A549 (cell line): ENCODE measurements at regions not wholly inside any gene's neighbourhood (a gene's known extent, or its start where the extent isn't known, plus 50 kb on each side); places are given as distances from the start of the nearest gene placed in this dataset.

Source experiments
- CBX8 ChIP-seq: fragments of 200-600 bp; sonication (generic); IDR thresholded peaks from 2 replicates; pipeline ENCODE4 v1.6.1; 2016
- CTCF ChIP-seq: fragments of >200 bp; sonication (Bioruptor Twin); formaldehyde crosslinking; IDR thresholded peaks from 3 replicates; pipeline ENCODE4 v1.5.1; 2016
- ELK1 ChIP-seq: fragments of 150-350 bp; IDR thresholded peaks from 2 replicates; pipeline ENCODE4 v1.6.1; 2014; ENCODE audit warnings: low read depth, mild to moderate bottlenecking, low read length
- KDM5A ChIP-seq: fragments of 200-600 bp; sonication (generic); IDR thresholded peaks from 2 replicates; pipeline ENCODE4 v1.6.1; 2016; ENCODE audit warnings: antibody characterized with exemption, mild to moderate bottlenecking
- NFE2L2 ChIP-seq: fragments of 150-350 bp; conservative IDR thresholded peaks from 2 replicates; pipeline ENCODE4 v1.6.1; 2014; ENCODE audit warnings: low read length
- NPAS2 ChIP-seq: fragments of 250-450 bp; sonication (Bioruptor Pico); IDR thresholded peaks from 2 replicates; pipeline ENCODE4 v1.8.0; 2022; ENCODE audit warnings: mild to moderate bottlenecking, moderate library complexity, borderline replicate concordance
- PBX3 ChIP-seq: IDR thresholded peaks from 2 replicates; pipeline ENCODE4 v1.6.1; 2012
- PHF8 ChIP-seq: fragments of 200-600 bp; sonication (generic); IDR thresholded peaks from 2 replicates; pipeline ENCODE4 v1.6.1; 2016; ENCODE audit warnings: low read depth, mild to moderate bottlenecking, antibody characterized with exemption, moderate library complexity, borderline replicate concordance
- POLR2A ChIP-seq: IDR thresholded peaks from 2 replicates; pipeline ENCODE4 v1.6.1; 2012; ENCODE audit warnings: mild to moderate bottlenecking, low read length
- SMC3 ChIP-seq: fragments of >200 bp; sonication (Bioruptor Twin); formaldehyde crosslinking; IDR thresholded peaks from 3 replicates; pipeline ENCODE4 v1.6.1; 2018; ENCODE audit warnings: inconsistent platforms
- ZSCAN20 ChIP-seq: fragments of 250-450 bp; sonication (Bioruptor Pico); IDR thresholded peaks from 2 replicates; pipeline ENCODE4 v1.8.0; 2022; ENCODE audit warnings: mild to moderate bottlenecking, moderate library complexity
- TF ChIP-seq, protein P1 (sequence below): fragments of 450-650 bp; IDR thresholded peaks from 2 replicates; pipeline ENCODE4 v1.6.1; 2014; ENCODE audit warnings: antibody characterized with exemption
- TF ChIP-seq, protein P2 (sequence below): fragments of 200-600 bp; sonication (generic); IDR thresholded peaks from 2 replicates; pipeline ENCODE4 v1.6.1; 2016; ENCODE audit warnings: antibody characterized with exemption, mild to moderate bottlenecking, moderate library complexity

DNA sequence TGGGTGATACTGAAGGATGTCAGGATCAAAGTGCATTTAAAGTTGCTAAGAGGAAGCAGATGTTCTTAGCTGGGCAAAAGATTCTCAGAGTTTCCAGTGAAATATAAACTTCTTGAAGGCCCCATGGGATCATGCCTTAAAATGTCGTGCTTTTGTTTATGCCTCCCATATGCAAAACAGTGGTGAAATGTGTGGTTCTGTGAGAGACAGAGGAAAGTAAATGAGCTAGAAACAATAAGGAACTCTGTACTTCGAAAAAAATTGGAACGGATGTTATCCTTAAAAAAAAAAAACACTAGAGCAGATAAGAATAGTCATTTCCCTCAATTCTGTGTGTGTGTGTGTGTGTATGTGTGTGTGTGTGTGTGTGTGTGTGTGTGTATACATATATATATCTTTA is 497.0 kb upstream of the TBL1XR1 start:
- TF ChIP-seq POLR2A (no peak), PBX3 (no peak), ELK1 (no peak), KDM5A (no peak), NFE2L2 (no peak), CBX8 (no peak), CTCF (no peak), SMC3 (no peak), PHF8 (no peak), ZSCAN20 (CRISPR knock-in tag) (no peak), NPAS2 (CRISPR knock-in tag) (no peak)
- TF ChIP-seq, protein P1, sequence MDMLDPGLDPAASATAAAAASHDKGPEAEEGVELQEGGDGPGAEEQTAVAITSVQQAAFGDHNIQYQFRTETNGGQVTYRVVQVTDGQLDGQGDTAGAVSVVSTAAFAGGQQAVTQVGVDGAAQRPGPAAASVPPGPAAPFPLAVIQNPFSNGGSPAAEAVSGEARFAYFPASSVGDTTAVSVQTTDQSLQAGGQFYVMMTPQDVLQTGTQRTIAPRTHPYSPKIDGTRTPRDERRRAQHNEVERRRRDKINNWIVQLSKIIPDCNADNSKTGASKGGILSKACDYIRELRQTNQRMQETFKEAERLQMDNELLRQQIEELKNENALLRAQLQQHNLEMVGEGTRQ, result no peak
- TF ChIP-seq, protein P2, sequence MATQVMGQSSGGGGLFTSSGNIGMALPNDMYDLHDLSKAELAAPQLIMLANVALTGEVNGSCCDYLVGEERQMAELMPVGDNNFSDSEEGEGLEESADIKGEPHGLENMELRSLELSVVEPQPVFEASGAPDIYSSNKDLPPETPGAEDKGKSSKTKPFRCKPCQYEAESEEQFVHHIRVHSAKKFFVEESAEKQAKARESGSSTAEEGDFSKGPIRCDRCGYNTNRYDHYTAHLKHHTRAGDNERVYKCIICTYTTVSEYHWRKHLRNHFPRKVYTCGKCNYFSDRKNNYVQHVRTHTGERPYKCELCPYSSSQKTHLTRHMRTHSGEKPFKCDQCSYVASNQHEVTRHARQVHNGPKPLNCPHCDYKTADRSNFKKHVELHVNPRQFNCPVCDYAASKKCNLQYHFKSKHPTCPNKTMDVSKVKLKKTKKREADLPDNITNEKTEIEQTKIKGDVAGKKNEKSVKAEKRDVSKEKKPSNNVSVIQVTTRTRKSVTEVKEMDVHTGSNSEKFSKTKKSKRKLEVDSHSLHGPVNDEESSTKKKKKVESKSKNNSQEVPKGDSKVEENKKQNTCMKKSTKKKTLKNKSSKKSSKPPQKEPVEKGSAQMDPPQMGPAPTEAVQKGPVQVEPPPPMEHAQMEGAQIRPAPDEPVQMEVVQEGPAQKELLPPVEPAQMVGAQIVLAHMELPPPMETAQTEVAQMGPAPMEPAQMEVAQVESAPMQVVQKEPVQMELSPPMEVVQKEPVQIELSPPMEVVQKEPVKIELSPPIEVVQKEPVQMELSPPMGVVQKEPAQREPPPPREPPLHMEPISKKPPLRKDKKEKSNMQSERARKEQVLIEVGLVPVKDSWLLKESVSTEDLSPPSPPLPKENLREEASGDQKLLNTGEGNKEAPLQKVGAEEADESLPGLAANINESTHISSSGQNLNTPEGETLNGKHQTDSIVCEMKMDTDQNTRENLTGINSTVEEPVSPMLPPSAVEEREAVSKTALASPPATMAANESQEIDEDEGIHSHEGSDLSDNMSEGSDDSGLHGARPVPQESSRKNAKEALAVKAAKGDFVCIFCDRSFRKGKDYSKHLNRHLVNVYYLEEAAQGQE, result no peak
